H9 (cell line): ENCODE measurements at regions not wholly inside any gene's neighbourhood (a gene's known extent, or its start where the extent isn't known, plus 50 kb on each side); places are given as distances from the start of the nearest gene placed in this dataset.

ENCODE experiments used
- DNase-seq: peaks from one replicate; pipeline ENCODE4 v3.0.0-alpha.2; 2017
- H2AFZ ChIP-seq: one replicate; pipeline ENCODE4 v1.6.1; 2013; ENCODE audit warnings: mild to moderate bottlenecking, low read length, control low read depth, moderate library complexity
- H2AK5ac ChIP-seq: 2 replicates; pipeline ENCODE4 v1.6.1; 2013; ENCODE audit warnings: low read length, control low read depth, mixed read lengths; ENCODE audit not compliant: insufficient read length
- H2BK120ac ChIP-seq: one replicate; pipeline ENCODE4 v1.6.1; 2013; ENCODE audit warnings: low read depth, mild to moderate bottlenecking, low read length, control low read depth, inconsistent platforms; ENCODE audit not compliant: poor library complexity, severe bottlenecking
- H2BK12ac ChIP-seq: 2 replicates; pipeline ENCODE4 v1.6.1; 2013; ENCODE audit warnings: low read length, control low read depth, mixed read lengths, low read depth; ENCODE audit not compliant: insufficient read length
- H2BK15ac ChIP-seq: 2 replicates; pipeline ENCODE4 v1.6.1; 2013; ENCODE audit warnings: low read depth, low read length, control low read depth
- H2BK20ac ChIP-seq: one replicate; pipeline ENCODE4 v1.6.1; 2013; ENCODE audit warnings: low read depth, mild to moderate bottlenecking, low read length, control low read depth, inconsistent platforms; ENCODE audit not compliant: poor library complexity, severe bottlenecking
- H2BK5ac ChIP-seq: 2 replicates; pipeline ENCODE4 v1.6.1; 2013; ENCODE audit warnings: low read length, control low read depth, mixed read lengths; ENCODE audit not compliant: insufficient read length
- H3K14ac ChIP-seq: 2 replicates; pipeline ENCODE4 v1.6.1; 2013; ENCODE audit warnings: low read length, control low read depth; ENCODE audit not compliant: insufficient read depth
- H3K18ac ChIP-seq: 2 replicates; pipeline ENCODE4 v1.6.1; 2013; ENCODE audit warnings: low read depth, mild to moderate bottlenecking, mixed read lengths, low read length, control low read depth; ENCODE audit not compliant: insufficient read length
- H3K23ac ChIP-seq: 2 replicates; pipeline ENCODE4 v1.6.1; 2013; ENCODE audit warnings: low read length, control low read depth, mixed read lengths, low read depth; ENCODE audit not compliant: insufficient read length
- H3K23me2 ChIP-seq: 2 replicates; pipeline ENCODE4 v1.6.1; 2013; ENCODE audit warnings: low read depth, mild to moderate bottlenecking, mixed read lengths, low read length, control low read depth; ENCODE audit not compliant: insufficient read length, poor library complexity, severe bottlenecking
- H3K27ac ChIP-seq: 2 replicates; pipeline ENCODE4 v1.5.1; 2013; ENCODE audit warnings: low read length, control low read depth, mixed read lengths, low read depth; ENCODE audit not compliant: insufficient read length
- H3K27me3 ChIP-seq: 2 replicates; pipeline ENCODE4 v1.6.1; 2013; ENCODE audit warnings: low read length, control low read depth, inconsistent platforms; ENCODE audit not compliant: insufficient read depth
- H3K4ac ChIP-seq: 2 replicates; pipeline ENCODE4 v1.6.1; 2013; ENCODE audit warnings: low read depth, mild to moderate bottlenecking, control low read depth, inconsistent platforms, low read length, moderate library complexity
- H3K4me1 ChIP-seq: 2 replicates; pipeline ENCODE4 v1.6.1; 2013; ENCODE audit warnings: low read length, control low read depth, inconsistent platforms; ENCODE audit not compliant: insufficient read depth
- H3K4me2 ChIP-seq: 2 replicates; pipeline ENCODE4 v1.6.1; 2013; ENCODE audit warnings: low read length, control low read depth, mixed read lengths; ENCODE audit not compliant: insufficient read length, insufficient read depth
- H3K56ac ChIP-seq: 2 replicates; pipeline ENCODE4 v1.6.1; 2013; ENCODE audit warnings: low read depth, mild to moderate bottlenecking, mixed read lengths, low read length, control low read depth; ENCODE audit not compliant: insufficient read length
- H3K79me1 ChIP-seq: 2 replicates; pipeline ENCODE4 v1.6.1; 2013; ENCODE audit warnings: low read depth, mild to moderate bottlenecking, moderate library complexity, low read length, control low read depth, inconsistent platforms; ENCODE audit not compliant: insufficient read depth, poor library complexity, severe bottlenecking
- H3K79me2 ChIP-seq: 2 replicates; pipeline ENCODE4 v1.6.1; 2013; ENCODE audit warnings: low read length, control low read depth, inconsistent platforms; ENCODE audit not compliant: insufficient read depth
- H3K9ac ChIP-seq: 2 replicates; pipeline ENCODE4 v1.6.1; 2013; ENCODE audit warnings: low read length, control low read depth, mixed read lengths; ENCODE audit not compliant: insufficient read length; ENCODE audit errors: extremely low read depth
- H3K9me3 ChIP-seq: one replicate; pipeline ENCODE4 v1.6.1; 2013; ENCODE audit warnings: low read depth, low read length, inconsistent platforms; ENCODE audit not compliant: control insufficient read depth
- H3T11ph ChIP-seq: one replicate; pipeline ENCODE4 v1.6.1; 2013; ENCODE audit warnings: mild to moderate bottlenecking, low read length, control low read depth, inconsistent platforms
- H4K20me1 ChIP-seq: one replicate; pipeline ENCODE4 v1.6.1; 2013; ENCODE audit not compliant: control insufficient read depth, insufficient read length, insufficient read depth
- H4K5ac ChIP-seq: 2 replicates; pipeline ENCODE4 v1.6.1; 2013; ENCODE audit warnings: low read depth, mild to moderate bottlenecking, mixed read lengths, low read length, control low read depth; ENCODE audit not compliant: insufficient read length
- H4K8ac ChIP-seq: replicated peaks from 2 replicates; pipeline ENCODE4 v1.6.1; 2013; ENCODE audit warnings: low read length, control low read depth, mixed read lengths, low read depth; ENCODE audit not compliant: insufficient read length
- H4K91ac ChIP-seq: 2 replicates; pipeline ENCODE4 v1.6.1; 2013; ENCODE audit warnings: low read depth, mild to moderate bottlenecking, moderate library complexity, mixed read lengths, low read length, control low read depth; ENCODE audit not compliant: insufficient read length
- H3K27ac Mint-ChIP-seq, 3 experiments: 2 replicates in 2 of 3; 3 replicates in 1 of 3; pipeline ENCODE4 v1.8.0; 2020 to 2021; ENCODE audit warnings: mixed read lengths in 3 of 3, mild to moderate bottlenecking in 1 of 3, moderate library complexity in 1 of 3
- H3K27me3 Mint-ChIP-seq: 2 replicates; pipeline ENCODE4 v1.8.0; 2021; ENCODE audit warnings: low read depth, mild to moderate bottlenecking, moderate library complexity, mixed read lengths
- H3K36me3 Mint-ChIP-seq, 3 experiments: 2 replicates in 2 of 3; 3 replicates in 1 of 3; pipeline ENCODE4 v1.8.0; 2020 to 2021; ENCODE audit warnings: low read depth in 3 of 3, mixed read lengths in 3 of 3; ENCODE audit not compliant: insufficient read depth in 1 of 3
- H3K4me1 Mint-ChIP-seq, 2 experiments: 2 replicates each; pipeline ENCODE4 v1.8.0; 2020; ENCODE audit warnings: mixed read lengths in 2 of 2
- H3K4me3 Mint-ChIP-seq, 2 experiments: 2 replicates in 1 of 2; 3 replicates in 1 of 2; pipeline ENCODE4 v1.8.0; 2020 to 2021; ENCODE audit warnings: mild to moderate bottlenecking in 2 of 2, mixed read lengths in 2 of 2, moderate library complexity in 1 of 2
- H3K9me3 Mint-ChIP-seq, 2 experiments: 2 replicates in 1 of 2; 3 replicates in 1 of 2; pipeline ENCODE4 v1.8.0; 2020; ENCODE audit warnings: mild to moderate bottlenecking in 2 of 2, mixed read lengths in 2 of 2, moderate library complexity in 1 of 2
- CTCF ChIP-seq: fragments of 200-600 bp; sonication (generic); conservative IDR thresholded peaks from 3 replicates; pipeline ENCODE4 v1.8.0; 2021; ENCODE audit warnings: antibody characterized with exemption, mild to moderate bottlenecking
- WGBS: extraction: QIAGEN DNeasy Blood & Tissue Kit; methylation state at CpG from one replicate; pipeline ENCODE4 v1.1.7; 2013; ENCODE audit warnings: missing lambda C conversion rate, low lambda C conversion rate, mixed read lengths; ENCODE audit not compliant: insufficient read length; ENCODE audit errors: extremely low coverage; 5-methylcytosine and 5-hydroxymethylcytosine counted together

DNA sequence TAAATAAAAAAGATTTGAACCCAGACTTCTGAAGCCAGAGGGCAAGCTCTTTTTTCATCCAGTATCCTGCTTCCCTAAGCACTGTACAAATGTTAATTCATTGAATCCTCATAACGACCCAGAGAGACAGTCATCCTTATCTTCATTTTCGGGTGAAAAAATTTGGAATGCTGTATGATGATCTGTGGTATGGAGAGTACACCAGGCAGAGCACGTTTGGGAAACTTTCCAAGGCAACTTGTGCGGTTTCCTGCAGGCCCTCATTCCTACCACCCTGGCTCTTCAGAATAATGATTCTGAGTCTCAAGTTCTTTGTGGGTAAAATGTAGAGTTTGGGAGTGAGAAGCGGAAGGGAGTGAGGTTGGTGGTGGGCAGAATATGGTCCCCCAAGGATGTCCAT lies 177.9 kb upstream of the CADM1 start:
- H3T11ph ChIP-seq = no peak overlapping the region
- H3K18ac ChIP-seq = no peak overlapping the region
- no peak overlapping the region for H2BK12ac ChIP-seq
- H3K27me3 Mint-ChIP-seq = peaks cover 24% of the 10 kb centered on the region
- H3K4me2 ChIP-seq = no peak overlapping the region
- no peak overlapping the region for H4K91ac ChIP-seq
- no peaks in the 10 kb centered on the region for H3K4me1 ChIP-seq
- no peak overlapping the region for H2AK5ac ChIP-seq
- no peak overlapping the region for H3K4ac ChIP-seq
- no peak overlapping the region for H2BK120ac ChIP-seq
- H2BK20ac ChIP-seq = no peak overlapping the region
- no peak overlapping the region for H4K5ac ChIP-seq
- H3K56ac ChIP-seq = no peak overlapping the region
- no peak overlapping the region for H3K23ac ChIP-seq
- no peaks in the 10 kb centered on the region for H3K9me3 ChIP-seq
- no peaks in the 10 kb centered on the region for H3K36me3 Mint-ChIP-seq
- H3K23me2 ChIP-seq = no peaks in the 10 kb centered on the region
- no peak overlapping the region for H3K4me3 Mint-ChIP-seq
- H3K79me2 ChIP-seq = no peaks in the 10 kb centered on the region
- peaks cover 2 to 3% of the 10 kb centered on the region in 2 experiments for H3K4me1 Mint-ChIP-seq
- WGBS = no CpG with 5 or more reads among the region's 5 CpGs
- H3K79me1 ChIP-seq = no peaks in the 10 kb centered on the region
- H4K20me1 ChIP-seq = no peaks in the 10 kb centered on the region
- no peak overlapping the region for H2AFZ ChIP-seq
- H3K9ac ChIP-seq = no peak overlapping the region
- H2BK5ac ChIP-seq = no peak overlapping the region
- H3K27ac Mint-ChIP-seq = no peak overlapping the region
- H2BK15ac ChIP-seq = no peak overlapping the region
- no peaks in the 10 kb centered on the region; a peak in 2 of 5 replicates for H3K9me3 Mint-ChIP-seq
- no peak overlapping the region for H3K27ac ChIP-seq
- H4K8ac ChIP-seq = no peak overlapping the region
- H3K27me3 ChIP-seq = no peaks in the 10 kb centered on the region
- no peak overlapping the region for H3K14ac ChIP-seq
- no peak for DNase-seq
- no peak for TF ChIP-seq CTCF
